Ascending aorta (tissue), 2 donors: ENCODE measurements at regions not wholly inside any gene's neighbourhood (a gene's known extent, or its start where the extent isn't known, plus 50 kb on each side); places are given as distances from the start of the nearest gene placed in this dataset.

ENCODE experiments used
- DNase-seq, 2 donors: peaks; one replicate each; pipeline ENCODE4 v3.0.0-alpha.2; 2019; ENCODE audit warnings: low spot score in 2 of 2
- H3K27ac ChIP-seq, 2 donors: fragments of 200-600 bp; sonication (generic); one replicate each; pipeline ENCODE4 v1.5.1; 2016 to 2017; ENCODE audit warnings: mild to moderate bottlenecking in 1 of 2
- H3K27me3 ChIP-seq: fragments of 200-600 bp; sonication (generic); one replicate; pipeline ENCODE4 v1.5.1; 2017
- H3K36me3 ChIP-seq, 2 donors: fragments of 200-600 bp; sonication (generic); one replicate each; pipeline ENCODE4 v1.5.1; 2016
- H3K4me1 ChIP-seq, 2 donors: fragments of 200-600 bp; sonication (generic); one replicate each; pipeline ENCODE4 v1.5.1; 2016 to 2017; ENCODE audit warnings: mild to moderate bottlenecking in 1 of 2
- H3K4me3 ChIP-seq, 2 donors: fragments of 200-600 bp; sonication (generic); one replicate each; pipeline ENCODE4 v1.5.1; 2016 to 2017; ENCODE audit warnings: mild to moderate bottlenecking in 1 of 2
- H3K9me3 ChIP-seq, 2 donors: fragments of 200-600 bp; sonication (generic); one replicate each; pipeline ENCODE4 v1.5.1; 2016
- CTCF ChIP-seq, 3 experiments: fragments of 200-600 bp in 2 of 3; fragments of 450-650 bp in 1 of 3; sonication (generic) in 2 of 3; IDR thresholded peaks; one replicate each; pipeline ENCODE4 v1.5.1; 2016 to 2019; ENCODE audit warnings: antibody characterized with exemption in 3 of 3, mild to moderate bottlenecking in 1 of 3, moderate library complexity in 1 of 3
- intact Hi-C: fragments of 100-400 bp; cut with DNase I; formaldehyde crosslinking; loops from one replicate; pipeline ENCODE4 v1.15.1; 2023

DNA sequence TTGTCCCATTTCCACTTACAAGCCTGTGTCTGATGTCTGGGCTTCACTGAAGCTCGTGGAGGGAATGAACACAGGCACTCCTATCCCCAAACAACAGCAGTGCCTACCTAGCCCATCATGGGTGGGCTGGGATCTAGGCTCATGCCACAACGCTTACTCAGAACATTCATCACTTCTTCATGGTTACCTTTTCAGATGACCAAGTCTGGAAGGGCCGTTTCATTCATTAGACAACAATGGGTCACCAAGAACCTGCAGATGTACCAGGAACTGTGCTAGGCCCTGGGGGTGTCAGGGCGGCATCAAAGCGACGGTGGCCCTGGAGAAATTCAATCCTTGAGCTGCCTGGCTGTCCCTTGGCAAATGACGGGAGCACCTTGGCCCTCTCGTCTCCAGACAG, 64.9 kb upstream of the FZD10 start:
- Histone ChIP-seq H3K4me3 (no peak overlapping the region), H3K9me3 (no peaks in the 10 kb centered on the region), H3K27ac (no peak overlapping the region), H3K36me3 (no peaks in the 10 kb centered on the region), H3K27me3 (no peaks in the 10 kb centered on the region), H3K4me1 (no peaks in the 10 kb centered on the region)
- intact Hi-C loops = no loop called here
- DNase-seq = no peak
- no peak for TF ChIP-seq CTCF (IDR thresholded peaks at IDR 0.05)

- Histone ChIP-seq H3K4me3 (no peak overlapping the region), H3K9me3 (no peaks in the 10 kb centered on the region), H3K4me1 (no peaks in the 10 kb centered on the region), H3K27me3 (no peaks in the 10 kb centered on the region), H3K36me3 (no peaks in the 10 kb centered on the region), H3K27ac (no peak overlapping the region)
- intact Hi-C loops = no loop called here
- DNase-seq = no peak
- no peak for TF ChIP-seq CTCF (IDR thresholded peaks at IDR 0.05)
Observed at GRCh38 chr12:130097798-130098255, 64.4 kb upstream of the FZD10 start.

GRCh38 chr12:130098301-130099005, 63.8 kb upstream of the FZD10 start:
- no peak overlapping the region for H3K27ac ChIP-seq
- H3K36me3 ChIP-seq = no peaks in the 10 kb centered on the region
- no peak for TF ChIP-seq CTCF (IDR thresholded peaks at IDR 0.05)
- H3K4me3 ChIP-seq = no peak overlapping the region
- no peaks in the 10 kb centered on the region for H3K27me3 ChIP-seq
- no peak for DNase-seq
- H3K4me1 ChIP-seq = no peaks in the 10 kb centered on the region
- no peaks in the 10 kb centered on the region for H3K9me3 ChIP-seq
- intact Hi-C loops = no loop called here

DNA sequence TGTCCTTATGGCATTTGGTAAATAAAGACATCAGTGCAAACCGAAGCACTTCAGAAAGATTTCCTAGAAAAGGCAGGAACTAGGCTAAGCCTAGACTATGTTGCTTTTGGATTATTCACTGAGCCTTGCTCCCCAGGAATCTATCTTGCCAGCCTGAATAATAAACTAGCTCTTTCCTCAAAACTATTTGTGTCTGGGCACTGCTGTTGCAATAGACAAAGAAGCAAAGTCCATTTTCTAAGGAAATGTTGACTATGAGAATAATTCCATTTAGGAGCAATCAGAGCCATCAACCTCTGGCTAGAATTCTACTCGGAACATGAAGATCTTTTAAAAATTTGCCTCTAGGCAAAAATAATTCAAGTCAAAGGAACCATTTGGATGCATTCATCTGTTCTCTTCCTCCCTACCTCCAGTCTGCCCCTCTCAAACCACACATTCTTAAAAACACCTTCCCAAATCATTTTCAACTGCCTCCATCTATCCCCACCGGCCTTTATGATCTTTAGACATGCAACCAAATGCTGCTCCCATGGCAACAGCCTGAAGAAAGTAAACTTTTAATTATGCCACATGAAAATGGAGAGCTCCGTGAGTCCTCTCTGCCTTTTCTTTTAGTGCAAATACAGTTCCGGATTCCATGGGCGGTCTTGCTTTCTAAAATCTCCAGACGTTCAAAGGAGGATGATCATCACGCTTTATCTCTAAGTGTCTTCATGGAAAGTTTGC, 61.5 kb upstream of the FZD10 start:
- no peaks in the 10 kb centered on the region for H3K36me3 ChIP-seq
- no peaks in the 10 kb centered on the region for H3K27me3 ChIP-seq
- no peaks in the 10 kb centered on the region for H3K9me3 ChIP-seq
- H3K4me3 ChIP-seq = no peak overlapping the region
- intact Hi-C loops = no loop called here
- DNase-seq = no peak
- H3K4me1 ChIP-seq = no peaks in the 10 kb centered on the region
- TF ChIP-seq CTCF (IDR thresholded peaks at IDR 0.05) = no peak
- H3K27ac ChIP-seq = no peak overlapping the region

- H3K4me3 ChIP-seq = no peak overlapping the region
- intact Hi-C loops = no loop called here
- H3K27ac ChIP-seq = no peak overlapping the region
- no peak for TF ChIP-seq CTCF (IDR thresholded peaks at IDR 0.05)
- H3K36me3 ChIP-seq = no peaks in the 10 kb centered on the region
- no peaks in the 10 kb centered on the region for H3K9me3 ChIP-seq
- H3K4me1 ChIP-seq = no peaks in the 10 kb centered on the region
- no peak for DNase-seq
- H3K27me3 ChIP-seq = no peaks in the 10 kb centered on the region
Observed at GRCh38 chr12:130101370-130101769, 60.9 kb upstream of the FZD10 start.
